Fibroblast of skin of left biceps (primary cell): ENCODE measurements at regions not wholly inside any gene's neighbourhood (a gene's known extent, or its start where the extent isn't known, plus 50 kb on each side); places are given as distances from the start of the nearest gene placed in this dataset.
"Not testable (repeated sequence)": the region's sequence is repeated elsewhere in the genome, so short reads cannot be mapped to it uniquely, and the experiment has no call there.

Source experiments
- DNase-seq, 2 experiments: peaks; one replicate each; pipeline ENCODE4 v3.0.0-alpha.2; 2013; ENCODE audit warnings: low read depth in 2 of 2

GRCh38 chr2:17135619-17136018, 382.6 kb downstream of the RAD51AP2 start:
- no peak for DNase-seq

GRCh38 chr2:17133052-17133671, 385.1 kb downstream of the RAD51AP2 start:
- DNase-seq = no peak

GRCh38 chr2:17130627-17131026, 387.6 kb downstream of the RAD51AP2 start:
- DNase-seq = not testable (repeated sequence)

GRCh38 chr2:17125989-17126620, 392.1 kb downstream of the RAD51AP2 start:
- no peak for DNase-seq

GRCh38 chr2:17124575-17125318, 393.5 kb downstream of the RAD51AP2 start:
- DNase-seq = no peak

- no peak for DNase-seq
These were observed 395.2 kb downstream of the RAD51AP2 start for GRCh38 chr2:17122887-17123501.

GRCh38 chr2:17115466-17115865, 402.8 kb downstream of the RAD51AP2 start:
- DNase-seq = no peak

GRCh38 chr2:17115042-17115441, 403.2 kb downstream of the RAD51AP2 start:
- no peak for DNase-seq

- no peak for DNase-seq
These were observed 410.4 kb downstream of the RAD51AP2 start for GRCh38 chr2:17107871-17108270.

- no peak for DNase-seq
These were observed 411.1 kb downstream of the RAD51AP2 start for GRCh38 chr2:17107151-17107550.

GRCh38 chr2:17106418-17106817, 411.8 kb downstream of the RAD51AP2 start:
- no peak for DNase-seq

GRCh38 chr2:17104454-17104853, 413.8 kb downstream of the RAD51AP2 start:
- peak; percentile 65 to 72 for DNase-seq

- no peak for DNase-seq
These were observed 416.6 kb downstream of the RAD51AP2 start for GRCh38 chr2:17101596-17101995.

- DNase-seq = no peak
These were observed 417.1 kb downstream of the RAD51AP2 start for GRCh38 chr2:17101091-17101490.

GRCh38 chr2:17095340-17095739, 422.9 kb downstream of the RAD51AP2 start:
- no peak for DNase-seq

GRCh38 chr2:17093712-17094111, 424.5 kb downstream of the RAD51AP2 start:
- no peak for DNase-seq

GRCh38 chr2:17086990-17087389, 421.4 kb upstream of the CYRIA start:
- DNase-seq = no peak

- no peak for DNase-seq
These were observed 420.0 kb upstream of the CYRIA start for GRCh38 chr2:17085546-17086202.

GRCh38 chr2:17084877-17085276, 419.2 kb upstream of the CYRIA start:
- no peak for DNase-seq

- peak in 1 of 2 experiments; percentile 50 for DNase-seq
These were observed 418.3 kb upstream of the CYRIA start for GRCh38 chr2:17083902-17084301.

GRCh38 chr2:17079262-17079661, 413.6 kb upstream of the CYRIA start:
- no peak for DNase-seq

- DNase-seq = no peak
These were observed 410.9 kb upstream of the CYRIA start for GRCh38 chr2:17076533-17076932.
